ENCODE measurements at regions not wholly inside any gene's neighbourhood (a gene's known extent, or its start where the extent isn't known, plus 50 kb on each side); places are given as distances from the start of the nearest gene placed in this dataset.
A peak's percentile ranks its signal among the peaks of the same experiment; 100 is the strongest.
"Not testable (repeated sequence)": the region's sequence is repeated elsewhere in the genome, so short reads cannot be mapped to it uniquely, and the experiment has no call there.

- no peak for DNase-seq
Observed at GRCh38 chr22:19599004-19599403, 74.8 kb upstream of the CLDN5 start.

GRCh38 chr22:19599626-19600243, 75.5 kb upstream of the CLDN5 start:
- DNase-seq = no peak
- intact Hi-C loops (cut with DNase I) = no loop called here

More at GRCh38 chr22:19599004-19599403, 74.8 kb upstream of the CLDN5 start:
- intact Hi-C loops (cut with DNase I) = no loop called here

GRCh38 chr22:19603346-19603745, 79.1 kb upstream of the CLDN5 start:
- DNase-seq = peak in 1 of 10 donors; percentile 15
- intact Hi-C loops (cut with DNase I) = not testable (repeated sequence)

- intact Hi-C loops (cut with DNase I) = no loop called here
- DNase-seq = no peak
Observed at GRCh38 chr22:19603767-19604166, 79.6 kb upstream of the CLDN5 start.

GRCh38 chr22:19604711-19605268, 80.6 kb upstream of the CLDN5 start:
- peak in 1 of 10 donors; percentile 76 for DNase-seq
- intact Hi-C loops (cut with DNase I) = no loop called here

GRCh38 chr22:19605508-19606331, 81.5 kb upstream of the CLDN5 start:
- DNase-seq = peak in 1 of 10 donors; percentile 42
- intact Hi-C loops (cut with DNase I) = no loop called here

- no peak for DNase-seq
- intact Hi-C loops (cut with DNase I) = no loop called here
Observed at GRCh38 chr22:19606332-19607191, 82.4 kb upstream of the CLDN5 start.

GRCh38 chr22:19607192-19608002, 83.2 kb upstream of the CLDN5 start:
- intact Hi-C loops (cut with DNase I) = no loop called here
- peak in 3 of 10 donors; percentile 4 to 83 (median 37) for DNase-seq

- DNase-seq = peak in 1 of 10 donors; percentile 67
- intact Hi-C loops (cut with DNase I) = no loop called here
Observed at GRCh38 chr22:19608003-19608690, 83.9 kb upstream of the CLDN5 start.

- DNase-seq = peak in 1 of 10 donors; percentile 18
- intact Hi-C loops (cut with DNase I) = not testable (repeated sequence)
Observed at GRCh38 chr22:19609753-19610152, 85.5 kb upstream of the CLDN5 start.

GRCh38 chr22:19610518-19611253, 86.5 kb upstream of the CLDN5 start:
- DNase-seq = peak in 1 of 10 donors; percentile 66
- intact Hi-C loops (cut with DNase I) = no loop called here

GRCh38 chr22:19611590-19611989, 87.4 kb upstream of the CLDN5 start:
- intact Hi-C loops (cut with DNase I) = no loop called here
- DNase-seq = peak in 1 of 10 donors; percentile 76

- peak in 1 of 10 donors; percentile 37 for DNase-seq
- intact Hi-C loops (cut with DNase I) = no loop called here
Observed at GRCh38 chr22:19612866-19613572, 88.8 kb upstream of the CLDN5 start.

GRCh38 chr22:19614536-19614863, 90.3 kb upstream of the CLDN5 start:
- intact Hi-C loops (cut with DNase I) = no loop called here
- peak in 1 of 10 donors; percentile 24 for DNase-seq

GRCh38 chr22:19615001-19615461, 90.8 kb upstream of the CLDN5 start:
- intact Hi-C loops (cut with DNase I) = no loop called here
- DNase-seq = peak in 2 of 10 donors; percentile 33 to 59

GRCh38 chr22:19615867-19616581, 91.8 kb upstream of the CLDN5 start:
- intact Hi-C loops (cut with DNase I) = no loop called here
- DNase-seq = peak in 1 of 10 donors; percentile 14
